GM19468 (cell line): ENCODE measurements at regions not wholly inside any gene's neighbourhood (a gene's known extent, or its start where the extent isn't known, plus 50 kb on each side); places are given as distances from the start of the nearest gene placed in this dataset.

Experiments
- ATAC-seq: cut with Tn5 transposase; IDR thresholded peaks from one replicate; pipeline ENCODE4 v1.9.1; 2021; ENCODE audit warnings: mild to moderate bottlenecking, moderate library complexity, moderate number of reproducible peaks; ENCODE audit not compliant: unreplicated experiment; ENCODE audit errors: extremely low read depth

DNA sequence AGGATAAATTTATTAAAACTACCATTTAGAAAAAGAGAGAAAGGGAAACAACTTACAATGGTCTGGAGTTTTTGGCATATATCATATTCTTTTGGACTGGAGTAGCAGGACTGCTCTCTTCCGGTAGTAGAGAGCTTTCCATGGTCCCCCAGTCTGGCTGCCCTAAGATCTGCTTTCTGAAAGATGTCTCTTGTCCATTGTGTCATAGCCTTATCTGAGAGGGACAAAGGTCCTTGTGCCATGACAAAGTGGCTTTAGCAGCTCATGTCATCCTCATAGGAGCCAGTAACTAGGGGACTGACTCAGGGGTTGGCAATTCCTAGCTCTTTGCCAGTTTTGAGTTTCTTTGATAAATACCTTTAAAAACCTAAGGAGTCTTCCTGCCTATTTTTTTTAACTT lies 505.5 kb upstream of the ZEB2 start:
- no peak for ATAC-seq

DNA sequence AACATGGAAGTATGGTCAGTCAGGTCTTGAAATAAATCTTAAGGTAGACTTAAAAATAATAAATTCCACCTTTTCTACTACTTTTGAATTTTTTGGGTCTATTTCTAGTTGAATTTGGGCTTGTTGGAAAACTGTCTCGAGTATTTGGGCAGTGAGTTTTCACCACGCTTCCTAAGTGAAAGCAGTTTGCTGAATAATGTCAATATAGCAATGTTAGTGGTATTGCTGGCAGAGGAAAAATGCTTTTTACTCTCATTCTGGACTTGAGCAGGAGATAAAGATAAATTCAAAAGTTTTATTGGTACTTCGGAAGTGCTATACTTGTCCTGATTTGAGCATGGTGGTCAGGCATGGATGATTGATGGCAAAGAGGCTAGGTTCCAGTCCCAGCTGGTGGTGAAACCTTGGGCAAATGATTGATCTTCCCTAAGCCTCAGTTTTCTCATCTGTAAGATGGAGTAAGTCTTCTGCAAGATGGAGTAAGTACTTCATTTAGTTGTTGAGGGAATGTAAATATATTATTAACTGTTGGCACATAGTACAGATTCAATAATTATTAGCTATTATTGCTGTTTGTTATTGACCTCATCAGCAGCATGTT lies 503.5 kb upstream of the ZEB2 start:
- ATAC-seq: no peak

DNA sequence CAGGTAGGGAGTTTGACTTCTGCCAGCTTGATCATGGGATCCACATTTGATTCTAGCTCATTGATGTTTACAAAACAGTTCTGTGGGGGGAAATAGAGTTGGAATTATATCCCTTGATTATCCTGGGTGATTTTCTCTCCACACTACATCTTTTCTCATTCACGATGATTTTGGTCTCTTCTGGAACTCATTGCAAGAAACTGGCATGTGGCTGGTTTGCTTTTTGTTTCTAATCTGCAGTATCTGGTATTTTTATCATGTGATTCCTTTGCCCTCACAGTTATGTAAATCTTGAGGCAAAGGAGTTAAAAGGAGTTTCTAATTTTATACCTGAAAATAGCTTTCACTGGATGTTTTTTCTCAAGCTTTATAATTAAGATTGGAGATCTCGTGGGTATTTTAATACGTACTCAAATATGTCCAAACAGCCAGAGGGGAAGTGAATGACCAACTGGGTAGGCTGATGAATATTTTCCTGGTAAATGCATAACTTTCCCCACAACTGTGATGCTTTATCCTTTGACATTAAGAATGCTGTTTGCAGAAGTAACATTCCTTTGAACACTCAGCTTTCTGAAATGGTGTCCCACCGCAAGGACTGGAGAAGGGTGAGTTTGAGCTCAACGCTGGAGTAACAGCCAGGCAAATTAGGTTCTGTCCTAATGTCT lies 502.9 kb upstream of the ZEB2 start:
- no peak for ATAC-seq

GRCh38 chr2:145021962-145022665 lies 502.2 kb upstream of the ZEB2 start:
- no peak for ATAC-seq

- ATAC-seq: no peak
Measured at GRCh38 chr2:145020694-145021093, 500.8 kb upstream of the ZEB2 start.

DNA sequence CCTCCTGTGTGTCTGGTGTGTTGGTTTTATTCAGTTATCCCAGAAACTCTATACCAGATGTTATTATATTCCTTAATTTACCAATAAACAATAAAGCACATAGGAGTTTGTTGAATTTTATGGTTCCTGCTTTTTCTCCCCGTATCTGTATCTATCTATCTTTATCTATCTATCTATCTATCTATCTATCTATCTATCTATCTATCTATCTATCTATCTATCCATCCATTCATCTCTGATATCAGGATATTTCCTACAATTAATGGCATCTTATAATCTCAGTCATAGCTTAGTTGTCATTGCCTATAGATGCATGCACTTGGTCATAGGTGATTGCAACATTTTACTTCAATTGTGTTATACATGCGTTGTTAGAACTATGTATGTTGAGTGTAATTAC lies 500.2 kb upstream of the ZEB2 start:
- ATAC-seq: no peak

- ATAC-seq: no peak
Measured at GRCh38 chr2:145018502-145018901, 498.6 kb upstream of the ZEB2 start.

DNA sequence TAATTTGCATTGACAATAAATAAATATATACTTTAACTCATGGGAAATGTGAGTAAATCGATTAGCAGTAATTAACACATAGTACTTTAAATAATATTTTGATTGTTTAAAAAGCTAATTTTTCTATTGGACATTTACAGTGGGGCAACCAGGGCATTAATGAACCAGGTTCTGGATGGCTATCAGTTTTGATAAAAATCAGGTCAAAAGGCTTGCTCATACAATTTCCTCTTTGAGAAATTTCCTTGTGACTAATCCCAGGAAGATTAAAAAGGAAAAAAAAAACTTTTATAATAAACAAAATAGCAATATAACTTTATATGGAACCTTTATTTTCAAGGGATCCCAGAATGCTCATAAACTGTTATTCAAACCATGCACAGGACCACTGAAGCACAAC lies 497.2 kb upstream of the ZEB2 start:
- no peak for ATAC-seq

DNA sequence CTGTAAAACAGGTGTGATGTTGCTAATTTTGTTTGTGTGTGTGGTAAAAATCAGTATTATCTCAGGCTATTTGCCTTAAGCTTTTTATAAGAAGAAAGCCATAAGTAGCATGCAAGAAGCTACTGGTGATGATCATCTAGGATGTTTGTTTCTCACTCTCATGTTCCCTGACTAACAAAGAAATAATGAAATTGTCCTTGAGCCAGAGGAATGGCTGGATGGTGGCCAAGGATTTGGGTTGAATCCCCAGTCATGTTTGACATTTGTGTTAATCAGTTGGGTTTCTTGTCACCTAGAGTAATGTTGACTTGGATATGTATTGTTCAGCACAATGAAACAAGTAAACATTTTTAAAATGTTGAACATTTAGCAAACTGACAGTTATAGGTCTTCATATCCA lies 496.8 kb upstream of the ZEB2 start:
- no peak for ATAC-seq

- ATAC-seq: no peak
Measured at GRCh38 chr2:145015561-145015960, 495.6 kb upstream of the ZEB2 start.

GRCh38 chr2:145012806-145013205 lies 492.9 kb upstream of the ZEB2 start:
- ATAC-seq: no peak

DNA sequence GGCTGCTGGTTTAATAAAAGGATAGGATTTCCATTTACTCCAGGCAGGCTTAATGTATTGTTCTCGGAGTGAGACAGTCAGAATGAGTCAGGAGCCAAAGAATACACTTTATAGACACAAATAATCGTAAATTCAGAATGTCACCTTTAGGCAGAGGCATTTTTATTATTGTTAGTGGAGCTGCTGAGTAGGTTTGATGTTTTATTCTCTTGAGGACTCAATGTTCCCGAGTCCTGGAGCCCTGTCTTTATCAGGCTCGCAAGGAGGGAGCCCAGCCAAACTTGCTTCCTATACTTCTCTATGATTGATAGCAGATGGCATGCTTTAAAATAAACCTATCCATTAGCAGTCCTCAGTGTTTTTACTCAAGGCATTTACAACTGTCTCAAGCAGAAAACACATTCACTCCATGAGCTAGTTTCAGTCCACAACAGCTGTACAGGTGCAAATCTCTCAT lies 492.3 kb upstream of the ZEB2 start:
- ATAC-seq: no peak

GRCh38 chr2:145010635-145011034 lies 490.7 kb upstream of the ZEB2 start:
- ATAC-seq: no peak

DNA sequence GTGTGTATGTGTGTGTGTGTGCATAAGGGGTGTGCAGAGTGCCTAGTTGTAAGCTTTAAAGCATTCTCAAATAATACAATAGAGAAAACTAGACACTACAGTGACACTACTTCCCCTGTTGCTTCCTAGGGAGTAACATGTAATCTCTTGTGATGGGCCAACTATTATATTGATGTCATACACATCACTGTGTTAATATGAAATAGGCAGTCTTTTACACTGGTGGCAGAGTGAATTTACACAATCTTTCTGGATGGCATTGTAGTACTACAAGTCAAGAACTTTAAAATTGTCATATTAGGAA lies 488.0 kb upstream of the ZEB2 start:
- no peak for ATAC-seq

DNA sequence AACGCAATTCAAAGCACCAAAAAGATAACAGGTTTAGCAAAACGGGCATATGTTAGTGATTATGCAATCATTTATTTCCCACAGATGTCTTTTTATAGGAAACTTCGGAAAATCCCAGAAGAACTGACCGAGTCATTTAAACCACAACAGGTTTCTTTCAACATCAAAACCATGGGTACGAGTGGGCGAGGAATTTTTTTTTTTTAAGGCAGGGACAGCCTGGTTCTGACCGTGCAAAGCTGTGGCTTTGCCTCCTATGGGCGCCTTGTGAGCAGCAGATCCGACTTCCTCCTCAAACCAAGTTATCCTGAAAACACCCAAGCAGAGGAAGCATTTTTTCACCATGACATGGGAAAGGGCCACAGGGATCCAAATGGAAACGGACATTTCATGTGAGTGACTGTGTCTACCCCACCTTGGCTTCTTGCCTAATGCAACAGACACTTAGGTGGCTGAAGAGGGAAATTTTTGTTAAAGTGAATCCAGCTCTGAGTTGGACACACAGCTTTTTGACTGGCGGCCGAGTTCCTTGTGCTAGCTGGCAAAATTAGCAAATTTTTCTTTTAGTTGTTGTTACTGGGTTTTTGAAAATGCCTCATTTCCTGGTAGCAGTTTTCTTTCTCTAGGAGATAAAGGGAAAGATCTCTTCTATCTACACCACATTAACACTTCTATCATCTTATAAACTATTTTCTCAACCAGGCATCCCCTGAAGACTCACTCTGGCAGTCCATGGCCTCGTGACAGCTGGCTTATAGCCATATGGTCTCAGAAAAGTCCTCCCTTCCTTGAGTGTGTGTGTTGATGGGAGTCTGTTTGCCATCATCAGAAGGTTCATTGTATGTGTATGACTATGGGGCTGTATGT lies 487.4 kb upstream of the ZEB2 start:
- ATAC-seq: no peak

DNA sequence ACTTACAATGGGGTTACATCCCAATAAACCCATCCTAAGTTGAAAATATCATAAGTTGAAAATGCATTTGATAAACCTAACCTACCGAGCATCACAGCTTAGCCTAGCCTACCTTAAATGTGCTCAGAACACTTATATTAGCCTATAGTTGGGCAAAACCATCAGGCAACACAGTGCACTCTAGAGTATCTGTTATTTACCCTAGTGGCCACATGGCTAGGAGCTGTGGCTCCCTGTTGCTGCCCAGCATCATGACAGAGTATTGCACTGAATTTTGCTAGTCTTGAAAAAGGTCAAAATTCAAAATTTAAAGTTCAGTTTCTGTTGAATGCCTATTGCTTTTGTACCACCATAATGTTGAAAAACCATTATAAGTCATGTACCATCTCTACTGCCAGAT lies 482.7 kb upstream of the ZEB2 start:
- ATAC-seq: no peak

DNA sequence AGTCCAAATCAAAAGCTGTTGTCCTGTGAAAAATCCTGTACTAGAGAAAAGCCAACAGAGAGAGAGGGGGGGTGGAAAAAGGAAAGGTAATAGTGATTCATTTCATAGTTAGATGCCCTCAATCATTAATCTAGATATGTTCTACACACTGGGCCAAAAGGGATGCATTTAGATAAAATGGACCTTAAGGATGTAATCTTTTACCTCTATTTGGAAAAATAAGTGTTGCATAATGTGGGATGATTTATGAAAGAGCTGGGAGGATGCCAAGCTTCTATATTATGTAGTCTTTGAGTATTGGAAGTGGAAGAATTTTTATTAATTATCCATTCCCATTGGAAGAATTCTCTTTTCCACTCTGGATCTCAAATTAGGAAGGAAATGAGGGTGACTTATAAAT lies 480.5 kb upstream of the ZEB2 start:
- ATAC-seq: no peak

- no peak for ATAC-seq
Measured at GRCh38 chr2:144999936-145000335, 480.0 kb upstream of the ZEB2 start.

GRCh38 chr2:144999071-144999875 lies 479.4 kb upstream of the ZEB2 start:
- no peak for ATAC-seq

- ATAC-seq: no peak
Measured at GRCh38 chr2:144998435-144998834, 478.5 kb upstream of the ZEB2 start.
